Mesendoderm (in vitro differentiated cells): ENCODE measurements at regions not wholly inside any gene's neighbourhood (a gene's known extent, or its start where the extent isn't known, plus 50 kb on each side); places are given as distances from the start of the nearest gene placed in this dataset.
A peak's percentile ranks its signal among the peaks of the same experiment; 100 is the strongest.

Source experiments
- DNase-seq: peaks from one replicate; pipeline ENCODE4 v3.0.0; 2013
- H2AK5ac ChIP-seq: 2 replicates; pipeline ENCODE4 v1.6.1; 2013; ENCODE audit warnings: low read length, inconsistent platforms
- H2BK120ac ChIP-seq: 2 replicates; pipeline ENCODE4 v1.6.1; 2013; ENCODE audit warnings: low read depth, mild to moderate bottlenecking, low read length, moderate library complexity, mixed read lengths
- H2BK15ac ChIP-seq: replicated peaks from 2 replicates; pipeline ENCODE4 v1.6.1; 2013; ENCODE audit warnings: low read depth, mild to moderate bottlenecking, moderate library complexity
- H2BK5ac ChIP-seq: 2 replicates; pipeline ENCODE4 v1.6.1; 2013; ENCODE audit warnings: low read length, inconsistent platforms
- H3K18ac ChIP-seq: 2 replicates; pipeline ENCODE4 v1.6.1; 2013; ENCODE audit warnings: mild to moderate bottlenecking, low read length, mixed read lengths
- H3K23ac ChIP-seq: one replicate; pipeline ENCODE4 v1.6.1; 2013; ENCODE audit warnings: low read length
- H3K27ac ChIP-seq: 2 replicates; pipeline ENCODE4 v1.5.1; 2013; ENCODE audit warnings: low read depth, mild to moderate bottlenecking, inconsistent platforms, low read length, moderate library complexity
- H3K27me3 ChIP-seq: 2 replicates; pipeline ENCODE4 v1.6.1; 2013; ENCODE audit warnings: low read length, control low read depth, mild to moderate bottlenecking, inconsistent platforms; ENCODE audit not compliant: insufficient read depth, poor library complexity
- H3K36me3 ChIP-seq: 2 replicates; pipeline ENCODE4 v1.6.1; 2013; ENCODE audit warnings: low read length, inconsistent platforms; ENCODE audit not compliant: control insufficient read depth, insufficient read depth
- H3K4ac ChIP-seq: one replicate; pipeline ENCODE4 v1.6.1; 2013; ENCODE audit warnings: low read depth, mild to moderate bottlenecking, low read length, moderate library complexity
- H3K4me1 ChIP-seq: 2 replicates; pipeline ENCODE4 v1.6.1; 2013; ENCODE audit warnings: low read depth, low read length, inconsistent platforms; ENCODE audit not compliant: control insufficient read depth
- H3K4me2 ChIP-seq: 2 replicates; pipeline ENCODE4 v1.6.1; 2013; ENCODE audit warnings: low read length
- H3K4me3 ChIP-seq: 2 replicates; pipeline ENCODE4 v1.5.1; 2013; ENCODE audit warnings: mild to moderate bottlenecking, low read length
- H3K56ac ChIP-seq: one replicate; pipeline ENCODE4 v1.6.1; 2013; ENCODE audit warnings: low read length
- H3K79me1 ChIP-seq: 2 replicates; pipeline ENCODE4 v1.6.1; 2013; ENCODE audit warnings: low read length, inconsistent platforms
- H3K79me2 ChIP-seq: 2 replicates; pipeline ENCODE4 v1.6.1; 2013; ENCODE audit warnings: mild to moderate bottlenecking, low read length; ENCODE audit not compliant: control insufficient read depth, insufficient read depth
- H3K9ac ChIP-seq: 2 replicates; pipeline ENCODE4 v1.6.1; 2013; ENCODE audit warnings: low read length, inconsistent platforms
- H4K5ac ChIP-seq: one replicate; pipeline ENCODE4 v1.6.1; 2013; ENCODE audit warnings: low read length
- H4K8ac ChIP-seq: one replicate; pipeline ENCODE4 v1.6.1; 2013; ENCODE audit warnings: low read depth, mild to moderate bottlenecking, control low read depth, low read length, moderate library complexity
- WGBS: extraction: QIAGEN DNeasy Blood & Tissue Kit; methylation state at CpG from one replicate; pipeline ENCODE4 v1.1.7; 2013; ENCODE audit warnings: low lambda C conversion rate, missing lambda C conversion rate; ENCODE audit not compliant: insufficient coverage; ENCODE audit errors: extremely low coverage; 5-methylcytosine and 5-hydroxymethylcytosine counted together

- Histone ChIP-seq H3K36me3 (no peaks in the 10 kb centered on the region), H3K4me1 (no peaks in the 10 kb centered on the region), H2BK15ac (no peak overlapping the region), H3K27me3 (no peaks in the 10 kb centered on the region), H3K4me3 (no peak overlapping the region), H3K9ac (no peak overlapping the region), H2AK5ac (no peak overlapping the region), H3K4ac (no peak overlapping the region), H2BK5ac (no peak overlapping the region), H2BK120ac (no peak overlapping the region), H3K79me1 (no peaks in the 10 kb centered on the region), H3K4me2 (no peak overlapping the region), H4K8ac (no peak overlapping the region), H3K27ac (no peak overlapping the region), H4K5ac (no peak overlapping the region), H3K18ac (no peak overlapping the region), H3K79me2 (no peaks in the 10 kb centered on the region), H3K23ac (no peak overlapping the region), H3K56ac (no peak overlapping the region)
- WGBS = no CpG with 5 or more reads among the region's 4 CpGs
- no peak for DNase-seq
Measured at GRCh38 chr5:27318701-27319100, 280.3 kb upstream of the CDH9 start.

- Histone ChIP-seq H3K79me2 (no peaks in the 10 kb centered on the region), H2AK5ac (no peak overlapping the region), H2BK120ac (no peak overlapping the region), H3K27me3 (no peaks in the 10 kb centered on the region), H3K56ac (no peak overlapping the region), H4K8ac (no peak overlapping the region), H3K18ac (no peak overlapping the region), H3K27ac (no peak overlapping the region), H3K9ac (no peak overlapping the region), H2BK15ac (no peak overlapping the region), H3K4me2 (no peak overlapping the region), H3K79me1 (no peaks in the 10 kb centered on the region), H3K4ac (no peak overlapping the region), H3K4me1 (no peaks in the 10 kb centered on the region), H2BK5ac (no peak overlapping the region), H3K36me3 (no peaks in the 10 kb centered on the region), H3K23ac (no peak overlapping the region), H4K5ac (no peak overlapping the region), H3K4me3 (no peak overlapping the region)
- WGBS = no CpG with 5 or more reads among the region's 2 CpGs
- peak; percentile 48 for DNase-seq
Measured at GRCh38 chr5:27316271-27316650, 277.9 kb upstream of the CDH9 start.

GRCh38 chr5:27315363-27316270, 277.2 kb upstream of the CDH9 start:
- Histone ChIP-seq H4K8ac (no peak overlapping the region), H3K79me2 (no peaks in the 10 kb centered on the region), H3K4me1 (no peaks in the 10 kb centered on the region), H2AK5ac (no peak overlapping the region), H3K4ac (no peak overlapping the region), H3K23ac (no peak overlapping the region), H3K4me3 (no peak overlapping the region), H2BK5ac (no peak overlapping the region), H3K9ac (no peak overlapping the region), H3K56ac (no peak overlapping the region), H3K27me3 (no peaks in the 10 kb centered on the region), H3K36me3 (no peaks in the 10 kb centered on the region), H3K4me2 (no peak overlapping the region), H2BK120ac (no peak overlapping the region), H3K18ac (no peak overlapping the region), H2BK15ac (no peak overlapping the region), H4K5ac (no peak overlapping the region), H3K79me1 (no peaks in the 10 kb centered on the region), H3K27ac (no peak overlapping the region)
- peak; percentile 14 for DNase-seq
- no CpG with 5 or more reads among the region's 7 CpGs for WGBS

- no peak overlapping the region for H2BK5ac ChIP-seq
- no peak overlapping the region for H3K56ac ChIP-seq
- H2BK120ac ChIP-seq = no peak overlapping the region
- no peak overlapping the region for H3K23ac ChIP-seq
- H3K4me1 ChIP-seq = no peaks in the 10 kb centered on the region
- no peak overlapping the region for H2AK5ac ChIP-seq
- no peak overlapping the region for H2BK15ac ChIP-seq
- H3K4me3 ChIP-seq = no peak overlapping the region
- H3K27ac ChIP-seq = no peak overlapping the region
- no peaks in the 10 kb centered on the region for H3K36me3 ChIP-seq
- H3K4me2 ChIP-seq = no peak overlapping the region
- H4K8ac ChIP-seq = no peak overlapping the region
- H3K79me1 ChIP-seq = no peaks in the 10 kb centered on the region
- DNase-seq = no peak
- H3K4ac ChIP-seq = no peak overlapping the region
- no peaks in the 10 kb centered on the region for H3K27me3 ChIP-seq
- H3K18ac ChIP-seq = no peak overlapping the region
- no peak overlapping the region for H3K9ac ChIP-seq
- no CpG with 5 or more reads among the region's 4 CpGs for WGBS
- H3K79me2 ChIP-seq = no peaks in the 10 kb centered on the region
- no peak overlapping the region for H4K5ac ChIP-seq
Measured at GRCh38 chr5:27313549-27313948, 275.2 kb upstream of the CDH9 start.

- H3K18ac ChIP-seq = no peak overlapping the region
- H3K4me3 ChIP-seq = no peak overlapping the region
- no peaks in the 10 kb centered on the region for H3K27me3 ChIP-seq
- no CpG with 5 or more reads among the region's 5 CpGs for whole genome bisulfite sequencing
- no peak overlapping the region for H3K56ac ChIP-seq
- no peak overlapping the region for H3K9ac ChIP-seq
- H3K27ac ChIP-seq = no peak overlapping the region
- H2BK15ac ChIP-seq = no peak overlapping the region
- H3K23ac ChIP-seq = no peak overlapping the region
- H2BK5ac ChIP-seq = no peak overlapping the region
- no peaks in the 10 kb centered on the region for H3K79me2 ChIP-seq
- H2AK5ac ChIP-seq = no peak overlapping the region
- H3K4ac ChIP-seq = no peak overlapping the region
- H4K5ac ChIP-seq = no peak overlapping the region
- DNase-seq = no peak
- no peaks in the 10 kb centered on the region for H3K36me3 ChIP-seq
- no peaks in the 10 kb centered on the region for H3K4me1 ChIP-seq
- H3K79me1 ChIP-seq = no peaks in the 10 kb centered on the region
- no peak overlapping the region for H2BK120ac ChIP-seq
- H4K8ac ChIP-seq = no peak overlapping the region
- no peak overlapping the region for H3K4me2 ChIP-seq
Measured at GRCh38 chr5:27312291-27312893, 274.0 kb upstream of the CDH9 start.
